ENCODE measurements at regions not wholly inside any gene's neighbourhood (a gene's known extent, or its start where the extent isn't known, plus 50 kb on each side); places are given as distances from the start of the nearest gene placed in this dataset.

GRCh38 chr17:27985736-27986399, 56.6 kb upstream of the NLK start:
- no peak for TF ChIP-seq POLR2AphosphoS5 (IDR thresholded peaks at IDR 0.05; ENCODE audit: low read depth, low read length)
- TF ChIP-seq POLR2A (IDR thresholded peaks at IDR 0.05; ENCODE audit: low read depth, low read length), result no peak
- no peak for TF ChIP-seq TAF1 (IDR thresholded peaks at IDR 0.05; ENCODE audit: borderline replicate concordance, low read depth, low read length)

Measured in GM12892 (cell line).